HG03175 (cell line): ENCODE measurements at regions not wholly inside any gene's neighbourhood (a gene's known extent, or its start where the extent isn't known, plus 50 kb on each side); places are given as distances from the start of the nearest gene placed in this dataset.
"Not testable (repeated sequence)": the region's sequence is repeated elsewhere in the genome, so short reads cannot be mapped to it uniquely, and the experiment has no call there.

Source experiments
- ATAC-seq: cut with Tn5 transposase; IDR thresholded peaks from one replicate; pipeline ENCODE4 v1.9.1; 2021; ENCODE audit warnings: mild to moderate bottlenecking, moderate library complexity; ENCODE audit not compliant: unreplicated experiment

DNA sequence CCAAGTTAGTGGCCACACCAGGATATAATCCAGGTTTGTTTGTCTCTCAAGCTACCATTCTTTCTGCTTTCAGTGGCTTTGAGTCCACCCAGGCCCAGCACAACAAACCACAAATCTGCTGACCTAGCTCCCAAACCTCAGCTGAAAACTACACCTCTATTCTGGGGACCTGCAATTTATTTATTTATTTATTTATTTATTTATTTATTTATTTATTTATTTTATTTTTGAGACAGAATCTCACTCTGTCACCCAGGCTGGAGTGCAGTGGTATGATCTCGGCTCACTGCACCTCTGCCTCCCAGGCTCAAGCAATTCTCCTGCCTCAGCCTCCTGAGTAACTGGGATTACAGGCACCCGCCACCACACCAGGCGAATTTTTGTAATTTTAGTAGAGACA, 229.9 kb upstream of the BTG1 start:
- not testable (repeated sequence) for ATAC-seq

DNA sequence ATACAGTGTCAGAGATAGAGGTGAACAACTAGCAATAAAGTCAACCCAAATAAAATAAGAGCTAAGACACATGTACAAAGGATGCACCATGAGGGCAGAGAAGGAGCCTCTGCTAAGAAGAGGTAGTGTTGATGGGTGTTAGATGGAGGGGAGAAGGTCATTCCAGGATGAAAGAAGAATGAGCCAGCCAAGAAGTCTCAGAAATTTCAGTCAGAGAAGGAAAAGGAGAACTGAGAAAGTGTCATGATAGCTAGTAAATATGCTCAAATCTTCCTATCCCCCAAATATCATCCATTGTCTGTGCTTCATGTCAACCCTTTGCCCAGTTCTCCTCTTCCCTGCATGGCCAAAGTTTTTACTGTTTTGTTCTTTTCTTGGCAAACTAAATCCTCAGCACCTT, 225.2 kb upstream of the BTG1 start:
- no peak for ATAC-seq

DNA sequence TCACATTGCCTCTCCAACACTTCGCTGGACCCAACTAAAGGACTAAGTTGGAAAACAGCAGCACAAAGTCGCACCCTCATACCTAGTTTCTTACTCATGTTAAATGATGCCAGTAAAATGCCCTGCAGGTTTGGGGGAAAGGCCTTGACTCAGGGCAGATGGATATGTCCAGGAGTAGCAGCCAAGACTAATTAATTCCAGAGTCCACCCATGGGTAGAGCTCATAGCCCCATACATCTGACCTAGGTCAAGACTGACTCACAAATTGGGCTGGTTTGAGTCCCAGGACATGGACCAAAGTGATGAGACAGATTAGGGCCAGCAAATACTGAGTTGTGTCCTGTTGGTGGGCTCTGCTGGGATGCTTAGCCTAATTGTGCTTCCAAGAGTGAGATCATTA, 224.0 kb upstream of the BTG1 start:
- no peak for ATAC-seq

DNA sequence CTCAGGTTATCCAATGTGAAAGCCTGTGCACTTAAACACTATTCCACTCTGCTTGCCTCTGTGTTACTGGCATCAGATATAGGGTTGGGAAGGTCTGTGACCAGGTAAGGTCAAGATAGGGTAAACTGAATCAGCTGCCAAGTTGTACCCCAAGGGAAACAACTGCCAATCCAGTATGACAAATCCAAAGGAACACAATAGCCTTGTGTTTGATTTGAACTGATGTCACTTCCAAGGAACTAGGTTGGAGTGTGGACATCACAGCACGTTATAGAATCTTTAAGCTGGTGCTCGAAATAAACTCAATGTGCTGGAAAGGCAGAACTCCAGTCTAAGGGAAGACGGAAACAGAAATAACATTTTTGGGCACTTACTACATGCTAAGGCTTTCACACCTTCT, 223.4 kb upstream of the BTG1 start:
- no peak for ATAC-seq

DNA sequence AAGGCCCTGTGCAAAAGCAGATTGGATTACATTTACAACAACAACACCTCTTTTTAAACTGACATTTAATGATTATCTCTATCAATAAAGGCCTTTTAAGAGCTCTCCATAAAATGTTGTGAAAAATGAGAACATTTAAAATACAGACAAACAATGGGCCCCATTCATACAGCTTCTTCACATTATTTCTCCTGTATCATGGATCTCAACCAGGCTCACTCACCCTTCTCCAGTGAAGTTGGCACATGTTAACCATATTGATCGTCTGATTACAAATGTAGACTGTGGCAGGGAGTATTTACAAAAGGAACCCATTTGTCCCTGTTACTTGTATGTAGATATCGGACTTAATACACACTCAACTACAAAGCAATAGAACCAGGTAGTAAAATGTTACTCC, 220.2 kb upstream of the BTG1 start:
- ATAC-seq: no peak

DNA sequence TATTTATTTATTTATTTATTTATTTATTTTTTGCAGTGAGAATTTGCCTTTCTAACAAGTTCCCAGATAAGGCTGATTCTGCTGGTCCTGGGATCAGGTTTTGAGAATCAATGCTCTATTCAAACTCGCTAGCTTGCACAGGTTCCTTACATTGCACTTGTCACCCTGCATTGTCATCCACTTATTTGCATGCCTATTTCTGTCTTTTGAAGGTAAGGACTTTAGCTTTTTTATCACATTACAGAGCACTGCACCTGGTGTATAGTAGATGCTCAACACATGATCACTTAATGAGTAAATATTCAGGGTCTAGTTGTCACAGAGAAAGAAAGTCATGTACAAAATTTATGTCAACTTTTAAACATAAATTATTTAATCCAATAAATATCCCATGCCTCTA, 219.7 kb upstream of the BTG1 start:
- ATAC-seq: no peak

DNA sequence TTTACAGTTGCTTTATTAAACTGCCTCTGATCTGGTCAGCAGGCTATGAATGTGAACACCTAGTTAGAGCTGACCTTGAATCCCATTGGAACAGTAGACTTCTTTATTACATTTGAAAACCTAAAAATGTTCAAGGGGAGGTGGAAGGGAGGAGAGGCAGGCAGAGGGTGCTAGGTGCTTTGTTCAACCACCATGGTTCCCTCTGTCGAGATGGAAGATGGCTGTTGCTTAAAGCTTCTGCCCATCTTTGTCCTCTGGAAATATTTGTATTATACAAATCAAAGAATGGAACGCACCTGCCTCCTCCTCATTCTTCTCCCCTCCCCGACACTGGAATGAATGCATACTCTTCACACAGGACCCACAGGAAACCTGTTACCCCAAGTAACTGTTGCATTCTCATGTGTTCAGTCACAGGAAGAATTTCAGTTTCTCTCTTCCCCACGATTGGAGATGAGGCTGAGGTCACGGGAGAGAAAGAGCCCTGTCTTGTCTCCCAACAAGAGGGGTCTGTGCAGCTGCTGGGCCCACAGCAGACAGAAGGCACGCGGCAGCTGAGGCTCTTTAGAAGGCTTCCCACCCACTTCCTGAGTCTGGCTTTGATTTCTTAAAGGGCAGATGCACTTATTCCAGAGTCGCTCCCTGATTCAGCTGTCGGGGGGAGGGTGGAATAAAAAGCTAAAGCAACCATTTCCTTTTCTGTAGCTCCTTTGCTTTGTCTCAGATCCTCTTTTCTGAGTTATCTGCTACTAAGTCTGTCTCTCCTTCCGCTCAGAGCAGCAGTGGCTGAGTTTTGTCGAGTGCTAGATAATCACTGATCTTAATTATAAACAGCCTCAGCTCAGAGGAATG, 217.9 kb upstream of the BTG1 start:
- ATAC-seq: peak; percentile 77

DNA sequence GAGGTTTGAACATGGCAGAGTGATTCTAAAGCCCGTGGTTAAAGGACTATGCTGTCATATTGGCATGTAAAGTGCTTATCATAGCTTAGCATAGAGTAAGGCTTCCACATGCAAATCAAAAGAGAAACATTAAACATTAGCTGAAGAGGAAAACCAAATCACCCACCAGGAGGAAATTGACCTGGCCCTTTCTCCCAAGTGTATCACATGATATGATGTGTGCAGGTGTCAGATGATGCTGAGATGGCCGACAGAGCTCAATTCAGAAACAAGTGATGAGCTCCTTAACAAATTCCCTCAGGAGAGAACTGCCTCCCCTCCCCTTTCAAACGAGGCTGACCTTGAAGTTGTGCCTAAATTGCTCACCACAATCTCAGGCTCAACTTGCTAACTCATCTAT, 217.1 kb upstream of the BTG1 start:
- peak; percentile 38 for ATAC-seq

DNA sequence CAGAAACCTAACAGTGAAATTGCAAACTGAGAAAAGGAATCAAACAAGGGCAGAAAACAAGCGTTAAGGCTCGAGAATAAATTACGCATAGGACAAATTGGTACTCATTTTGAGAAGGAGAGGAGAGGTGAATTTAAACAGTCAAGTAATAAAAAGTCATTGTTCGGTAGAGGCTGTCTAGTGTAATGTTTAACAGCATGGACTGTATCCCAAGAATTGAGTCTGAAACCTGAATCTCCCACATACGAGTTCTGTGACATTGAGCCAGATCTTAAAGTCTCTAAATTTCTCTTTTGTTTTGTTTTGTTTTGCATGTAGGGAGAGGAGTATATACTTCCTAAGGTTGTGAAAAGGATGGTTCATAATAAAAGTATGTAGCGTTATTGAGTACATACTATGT, 216.5 kb upstream of the BTG1 start:
- ATAC-seq: no peak

DNA sequence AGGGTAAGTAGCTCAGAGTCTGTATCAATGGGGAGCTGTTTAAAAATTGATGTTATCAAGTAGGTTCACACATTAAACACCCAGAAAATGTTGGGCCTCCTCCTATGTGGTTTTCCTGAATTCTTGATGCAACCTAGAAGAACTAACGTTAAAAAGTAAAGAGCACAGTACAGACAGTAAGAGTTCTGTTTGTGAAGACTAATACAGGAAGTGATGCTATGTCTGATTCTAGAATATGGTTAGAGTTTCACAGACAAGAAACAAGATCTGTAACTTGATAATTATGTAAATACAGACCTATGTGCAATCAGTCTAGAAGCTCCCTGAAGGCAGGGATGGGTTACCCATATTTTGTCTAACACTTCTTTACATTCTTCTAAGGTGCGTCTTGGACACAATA, 214.9 kb upstream of the BTG1 start:
- ATAC-seq: no peak

DNA sequence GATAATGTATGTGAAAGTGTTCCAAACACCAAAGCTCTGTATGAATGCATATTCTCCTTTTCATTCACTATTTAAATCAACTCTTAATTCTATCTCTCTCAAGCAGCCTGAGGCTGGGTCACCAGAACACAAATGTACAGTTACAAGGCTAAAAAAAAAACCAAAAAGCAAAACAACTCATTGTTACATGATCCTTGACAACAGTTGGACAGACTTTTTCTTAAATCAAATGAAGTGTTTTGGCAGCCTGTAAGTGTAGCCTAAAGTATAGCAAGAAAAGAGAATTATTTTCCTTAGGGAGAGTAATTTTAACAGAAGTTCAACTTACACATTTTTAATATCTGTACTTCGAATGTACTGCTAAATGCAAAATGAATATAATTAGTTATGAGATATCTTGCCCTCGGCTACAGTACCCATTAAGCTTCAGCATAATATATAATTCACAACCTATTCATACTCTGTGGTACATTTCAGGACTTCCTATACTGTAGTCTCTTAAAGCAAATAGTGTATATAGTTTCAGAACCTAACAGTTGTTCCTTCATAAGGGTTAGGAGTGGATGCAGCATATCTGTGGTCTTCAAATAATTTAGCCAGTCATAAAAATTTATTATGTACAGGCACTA, 214.0 kb upstream of the BTG1 start:
- ATAC-seq: no peak

DNA sequence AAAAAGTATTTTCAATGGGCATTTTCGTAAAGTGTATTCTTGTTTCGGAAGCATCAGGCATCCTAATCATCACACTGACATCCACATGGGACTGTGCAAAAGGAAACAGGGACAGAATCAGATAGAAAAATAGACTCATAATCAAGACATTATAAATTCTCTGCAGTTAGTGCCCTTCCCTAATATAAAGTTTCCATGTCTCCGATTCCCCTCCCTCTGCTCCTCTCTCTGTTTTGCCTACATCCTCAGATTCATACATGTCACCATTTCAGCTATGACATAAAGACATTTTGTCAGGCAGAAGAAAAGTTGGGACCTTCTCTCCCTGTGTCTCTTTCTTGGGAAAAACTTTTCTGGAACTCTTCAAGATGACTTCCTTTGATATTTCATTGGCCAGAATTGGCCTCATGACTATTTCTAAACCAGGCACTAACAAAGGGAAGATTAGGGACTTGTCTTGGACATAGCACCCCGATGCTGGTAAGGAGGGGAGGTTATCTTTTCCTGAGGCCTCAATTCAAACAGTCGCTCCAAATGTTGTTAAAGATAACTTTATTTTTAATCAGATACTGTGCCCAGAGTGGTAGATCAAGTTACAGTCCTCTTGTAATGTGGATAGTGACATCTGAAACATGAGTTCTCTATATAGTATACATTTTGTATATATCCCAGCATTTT, 212.1 kb upstream of the BTG1 start:
- no peak for ATAC-seq

DNA sequence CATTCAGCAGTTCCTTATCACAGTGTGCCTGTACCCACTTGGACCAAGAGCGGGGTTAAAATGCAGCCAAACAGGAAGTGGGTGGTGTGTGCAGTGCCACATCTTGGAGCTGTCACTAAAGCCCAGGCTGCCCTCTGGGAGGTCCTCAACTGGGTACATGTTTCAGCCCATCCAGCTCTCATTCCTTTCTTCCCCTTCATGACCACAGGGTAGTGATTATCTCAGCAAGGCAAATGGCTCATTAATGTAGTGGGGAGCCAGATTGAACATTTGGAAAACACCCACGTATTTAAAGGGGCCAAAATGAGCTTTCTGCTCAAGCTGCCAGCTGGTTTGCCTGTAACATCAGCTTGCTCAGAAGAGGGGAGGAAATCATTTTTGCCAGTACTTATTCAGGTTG, 210.8 kb upstream of the BTG1 start:
- ATAC-seq: no peak

DNA sequence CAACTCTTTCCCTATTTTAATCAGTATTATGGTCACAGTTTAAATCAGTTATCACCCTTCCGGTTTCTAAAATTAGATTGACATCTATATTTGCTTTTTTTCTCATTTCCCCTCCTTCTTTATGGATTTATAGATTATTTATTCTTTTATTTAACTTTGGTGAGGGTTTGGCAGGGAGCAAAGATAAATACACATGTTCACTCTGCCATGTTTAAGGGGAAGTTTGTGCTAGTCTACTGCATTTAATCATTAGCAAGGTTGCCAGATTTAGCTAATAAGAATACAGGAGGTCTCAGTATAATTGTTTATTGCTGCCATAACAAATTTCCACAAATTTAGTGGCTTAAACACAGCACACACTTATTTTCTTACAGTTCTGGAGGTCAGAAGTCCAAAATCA, 204.0 kb upstream of the BTG1 start:
- no peak for ATAC-seq

DNA sequence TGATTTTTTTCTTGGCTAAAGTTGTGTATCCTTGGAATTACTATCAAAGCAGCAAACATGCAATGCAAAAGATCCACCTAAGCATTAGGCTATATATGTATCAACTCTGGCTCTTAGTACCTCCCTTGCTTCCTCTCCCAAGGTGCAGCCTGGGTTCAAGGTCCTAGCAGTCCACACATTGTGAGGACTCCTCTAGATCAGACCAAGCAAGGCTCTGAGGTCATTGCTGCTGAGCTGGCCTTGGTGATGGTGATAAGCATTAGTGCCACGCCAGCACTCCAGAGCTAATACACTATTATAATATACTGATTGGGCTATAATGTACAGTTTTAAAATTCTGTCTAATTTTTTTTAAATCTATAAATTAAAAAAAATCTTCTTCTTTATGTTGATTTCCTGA, 196.9 kb upstream of the BTG1 start:
- no peak for ATAC-seq

DNA sequence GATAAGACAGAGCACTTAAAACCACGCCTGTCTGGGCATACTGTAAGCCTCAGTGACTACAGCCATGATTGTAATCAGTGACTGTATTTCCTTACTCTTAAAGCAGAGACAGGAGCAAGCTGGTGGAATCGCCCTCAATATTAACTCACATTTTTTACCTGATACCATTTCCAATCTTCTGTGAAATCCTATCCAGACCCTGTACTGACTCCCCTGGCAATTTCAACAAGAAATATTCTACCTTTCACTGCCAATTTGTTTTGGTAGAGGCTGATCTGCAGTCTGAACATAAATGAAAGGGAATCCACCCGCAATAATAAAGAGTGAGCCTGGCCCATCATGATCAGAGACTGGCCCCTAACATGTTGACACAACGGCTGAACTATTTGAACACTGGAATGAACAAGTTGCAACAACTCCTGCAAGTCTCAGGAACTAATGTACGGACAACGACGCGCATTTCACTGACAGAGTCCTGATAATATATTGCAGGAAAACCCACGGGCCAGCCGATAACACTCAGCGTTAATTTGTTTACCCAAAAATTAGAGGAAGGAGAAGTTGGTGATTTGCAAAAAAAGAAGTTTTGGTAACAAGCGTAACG, 195.5 kb upstream of the BTG1 start:
- peak; percentile 78 for ATAC-seq

DNA sequence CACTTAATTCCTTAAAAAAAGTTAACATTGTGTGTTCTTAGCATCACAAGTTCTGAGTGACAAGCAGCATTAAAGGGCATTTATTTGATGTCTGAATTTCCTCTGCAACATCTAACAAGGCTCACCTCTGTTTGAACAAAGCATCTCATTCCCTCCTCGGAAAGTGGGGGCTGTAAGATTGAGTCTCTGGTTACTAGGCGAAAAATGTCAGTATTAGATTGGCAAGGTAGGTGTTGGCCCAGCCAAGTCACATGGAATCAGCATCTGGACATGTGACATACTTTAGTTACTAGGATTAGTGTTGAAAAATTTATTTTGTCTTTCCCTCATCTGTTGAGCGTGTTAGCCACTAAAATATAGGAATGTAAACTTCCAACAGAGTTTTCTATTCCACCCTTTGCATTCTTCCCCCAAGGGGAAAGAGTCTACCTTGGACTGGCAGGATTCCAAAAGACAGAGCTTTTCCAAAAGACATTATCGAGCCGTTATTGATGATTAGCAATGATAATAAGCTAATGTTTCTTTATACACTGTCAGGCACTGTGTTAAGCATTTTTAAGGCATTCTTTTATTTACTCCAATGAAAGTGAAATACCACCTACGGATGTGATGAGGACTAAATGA, 194.9 kb upstream of the BTG1 start:
- no peak for ATAC-seq

DNA sequence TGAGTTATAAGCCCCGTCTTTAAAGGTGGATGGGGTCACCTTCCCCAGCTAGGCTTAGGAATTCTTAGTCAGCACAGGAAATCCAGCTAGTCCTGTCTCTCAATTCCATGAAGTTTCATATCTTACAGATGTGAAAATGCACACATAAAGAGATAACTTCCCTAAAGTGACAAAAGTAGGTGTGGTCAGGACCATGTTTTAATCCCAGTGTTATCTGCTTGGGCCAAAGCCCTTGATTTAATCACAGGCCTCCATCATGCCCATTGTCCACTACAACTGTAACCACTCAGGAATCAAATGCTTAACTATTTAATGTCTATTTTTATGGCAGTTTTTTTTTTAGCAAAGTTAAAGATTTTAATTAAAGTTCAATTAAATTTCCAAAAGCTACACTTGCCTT, 194.4 kb upstream of the BTG1 start:
- no peak for ATAC-seq

DNA sequence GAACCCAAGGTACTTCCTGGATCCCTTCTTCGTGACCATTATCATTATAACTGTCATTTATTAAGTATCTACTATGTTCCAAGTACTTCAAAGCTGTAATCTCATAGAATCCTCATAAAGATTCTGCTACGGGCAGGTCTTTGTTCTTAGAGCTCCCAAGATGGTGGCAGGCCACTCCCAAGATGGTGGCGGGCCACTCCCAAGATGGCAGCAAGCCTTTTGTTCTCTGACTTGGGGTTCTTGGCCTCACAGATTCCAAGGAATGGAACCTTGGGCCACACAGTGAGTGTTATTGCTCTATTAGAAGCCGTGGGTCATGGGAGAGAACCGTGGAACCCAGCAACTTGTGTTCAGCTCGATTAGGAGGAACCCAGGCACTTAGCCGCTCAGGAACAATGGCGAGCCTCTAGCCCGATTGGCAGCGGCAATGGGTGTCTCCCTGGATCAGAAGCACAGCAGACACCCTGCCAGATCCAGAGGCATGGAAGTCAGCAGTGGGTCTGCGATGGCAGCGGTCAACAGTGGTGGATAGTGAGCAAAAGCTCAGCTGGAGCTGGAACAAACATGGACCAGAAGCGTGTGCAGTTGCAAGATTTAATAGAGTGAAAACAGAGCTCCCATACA, 193.7 kb upstream of the BTG1 start:
- no peak for ATAC-seq

DNA sequence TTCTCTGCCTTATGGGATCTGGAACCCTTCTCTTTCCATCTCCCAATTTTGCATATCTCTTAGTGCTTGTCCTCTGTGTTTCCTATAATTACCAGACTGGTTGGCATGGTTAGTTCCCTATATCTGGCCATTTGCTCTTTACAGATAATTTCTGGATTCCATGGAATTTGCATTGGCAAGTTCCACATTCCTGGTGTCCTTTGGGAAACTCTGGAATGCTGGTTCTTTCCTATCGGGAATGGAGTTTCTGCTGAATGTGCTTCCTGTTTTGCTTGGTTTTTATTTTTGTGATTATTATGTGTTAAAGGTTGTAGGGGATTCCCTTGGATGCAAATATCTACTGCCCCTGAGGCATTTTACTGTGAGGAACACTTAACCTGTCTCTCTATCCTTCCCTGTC, 193.0 kb upstream of the BTG1 start:
- no peak for ATAC-seq

DNA sequence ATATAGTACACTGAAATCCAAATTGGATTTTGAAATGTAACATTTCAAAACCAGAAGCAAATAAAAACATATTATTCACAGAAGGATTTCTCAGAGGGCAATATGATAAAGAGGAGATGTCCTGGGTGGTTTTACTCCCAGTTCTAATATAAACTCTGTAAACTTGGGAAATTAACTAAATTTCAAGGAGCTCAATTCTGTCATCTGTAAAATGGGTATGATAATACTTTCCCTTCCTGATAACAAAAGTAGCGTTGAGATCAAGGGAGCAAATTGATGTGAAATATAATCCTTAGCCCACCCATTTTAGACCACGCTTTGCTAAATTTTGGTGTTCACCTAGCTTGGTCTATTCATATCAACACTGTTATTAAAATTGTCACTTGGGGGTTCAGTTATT, 192.5 kb upstream of the BTG1 start:
- no peak for ATAC-seq
